ENCODE measurements at regions not wholly inside any gene's neighbourhood (a gene's known extent, or its start where the extent isn't known, plus 50 kb on each side); places are given as distances from the start of the nearest gene placed in this dataset.

DNA sequence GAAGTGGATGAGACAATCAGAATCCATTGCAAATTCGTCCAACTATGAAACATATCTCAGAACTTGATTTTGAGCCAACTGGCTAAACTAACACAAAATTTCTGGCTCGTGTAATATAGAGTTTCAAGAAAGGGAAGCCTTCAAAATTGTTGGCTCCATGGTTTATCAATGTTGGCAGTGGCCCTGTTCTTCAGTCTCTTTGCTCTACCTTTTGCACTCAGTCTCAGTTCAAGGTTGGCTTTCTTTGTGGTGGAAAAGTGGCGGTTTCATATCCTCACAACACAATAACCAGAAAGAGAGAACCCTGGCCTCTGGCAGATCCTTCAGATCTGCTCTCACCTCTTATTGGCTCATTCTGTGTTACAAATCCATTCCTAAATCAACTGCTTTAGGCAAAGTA is 473.8 kb upstream of the API5 start:
- H4K20me1 ChIP-seq (ENCODE audit: control insufficient read depth, insufficient read depth, low read depth, low read length): no peaks in the 10 kb centered on the region
- no peaks in the 10 kb centered on the region for H3F3A ChIP-seq (ENCODE audit: control insufficient read depth, insufficient read depth)
- H3K36me3 ChIP-seq (ENCODE audit: control insufficient read depth, low read length): no peaks in the 10 kb centered on the region
- H3K9me3 ChIP-seq (ENCODE audit: control insufficient read depth, insufficient read depth, low read length): no peaks in the 10 kb centered on the region
- no peaks in the 10 kb centered on the region for H3K27me3 ChIP-seq (ENCODE audit: control insufficient read depth, low read length)
- H3K4me2 ChIP-seq (ENCODE audit: low read length): no peak overlapping the region
- no peaks in the 10 kb centered on the region for H3K4me1 ChIP-seq (ENCODE audit: control insufficient read depth, low read length)
- no peak overlapping the region for H3K27ac ChIP-seq (ENCODE audit: low read depth, low read length)
- no peaks in the 10 kb centered on the region for H3K79me2 ChIP-seq (ENCODE audit: control insufficient read depth, low read length)
- no peaks in the 10 kb centered on the region for H3K9me2 ChIP-seq (replicated peaks; ENCODE audit: control insufficient read depth, low read length)
- TF ChIP-seq, protein P1, sequence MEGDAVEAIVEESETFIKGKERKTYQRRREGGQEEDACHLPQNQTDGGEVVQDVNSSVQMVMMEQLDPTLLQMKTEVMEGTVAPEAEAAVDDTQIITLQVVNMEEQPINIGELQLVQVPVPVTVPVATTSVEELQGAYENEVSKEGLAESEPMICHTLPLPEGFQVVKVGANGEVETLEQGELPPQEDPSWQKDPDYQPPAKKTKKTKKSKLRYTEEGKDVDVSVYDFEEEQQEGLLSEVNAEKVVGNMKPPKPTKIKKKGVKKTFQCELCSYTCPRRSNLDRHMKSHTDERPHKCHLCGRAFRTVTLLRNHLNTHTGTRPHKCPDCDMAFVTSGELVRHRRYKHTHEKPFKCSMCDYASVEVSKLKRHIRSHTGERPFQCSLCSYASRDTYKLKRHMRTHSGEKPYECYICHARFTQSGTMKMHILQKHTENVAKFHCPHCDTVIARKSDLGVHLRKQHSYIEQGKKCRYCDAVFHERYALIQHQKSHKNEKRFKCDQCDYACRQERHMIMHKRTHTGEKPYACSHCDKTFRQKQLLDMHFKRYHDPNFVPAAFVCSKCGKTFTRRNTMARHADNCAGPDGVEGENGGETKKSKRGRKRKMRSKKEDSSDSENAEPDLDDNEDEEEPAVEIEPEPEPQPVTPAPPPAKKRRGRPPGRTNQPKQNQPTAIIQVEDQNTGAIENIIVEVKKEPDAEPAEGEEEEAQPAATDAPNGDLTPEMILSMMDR (IDR thresholded peaks at IDR 0.05; ENCODE audit: low read depth, low read length, poor library complexity, severe bottlenecking): no peak
- TF ChIP-seq EZH2phosphoT487 (IDR thresholded peaks at IDR 0.05; ENCODE audit: borderline replicate concordance, low read length): no peak
- H3K4me3 ChIP-seq (ENCODE audit: low read length): no peak overlapping the region

DNA sequence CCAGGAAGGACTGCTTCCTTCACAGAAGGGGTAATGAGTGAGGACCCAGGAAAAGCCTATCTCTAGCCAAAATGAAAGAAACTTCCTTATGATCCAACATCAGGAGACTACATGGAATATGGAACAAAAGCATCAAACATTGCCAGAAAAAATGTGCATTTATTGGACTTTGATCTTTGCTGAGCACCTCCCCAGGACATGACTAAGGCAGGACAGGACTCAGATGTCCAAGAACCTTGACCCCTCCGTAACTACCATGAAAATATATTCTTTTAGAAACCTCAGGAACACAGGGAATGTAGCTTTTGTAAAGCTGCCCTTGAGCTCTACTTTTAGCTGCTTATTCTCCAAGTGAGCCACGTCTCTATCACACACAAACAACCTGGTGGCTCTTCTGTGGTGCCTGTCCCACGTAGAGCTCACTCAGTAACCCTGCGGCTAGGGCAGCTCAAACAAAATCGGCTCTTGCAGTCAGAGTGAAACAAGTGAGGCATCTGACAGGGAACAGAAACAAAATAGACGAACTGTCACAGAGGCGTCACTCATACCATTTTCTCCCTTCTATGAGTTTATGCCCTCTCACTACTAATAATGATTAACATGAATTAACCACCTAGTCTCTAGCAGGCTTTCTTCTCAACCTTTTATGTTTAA is 471.5 kb upstream of the API5 start:
- H3K79me2 ChIP-seq (ENCODE audit: control insufficient read depth, low read length): no peaks in the 10 kb centered on the region
- H3K4me2 ChIP-seq (ENCODE audit: low read length): no peak overlapping the region
- H3K36me3 ChIP-seq (ENCODE audit: control insufficient read depth, low read length): no peaks in the 10 kb centered on the region
- no peaks in the 10 kb centered on the region for H3K9me3 ChIP-seq (ENCODE audit: control insufficient read depth, insufficient read depth, low read length)
- H3K4me3 ChIP-seq (ENCODE audit: low read length): no peak overlapping the region
- no peaks in the 10 kb centered on the region for H3K27me3 ChIP-seq (ENCODE audit: control insufficient read depth, low read length)
- no peaks in the 10 kb centered on the region for H3K4me1 ChIP-seq (ENCODE audit: control insufficient read depth, low read length)
- H4K20me1 ChIP-seq (ENCODE audit: control insufficient read depth, insufficient read depth, low read depth, low read length): no peaks in the 10 kb centered on the region
- TF ChIP-seq, protein P1 (IDR thresholded peaks at IDR 0.05; ENCODE audit: low read depth, low read length, poor library complexity, severe bottlenecking): no peak
- TF ChIP-seq EZH2phosphoT487 (IDR thresholded peaks at IDR 0.05; ENCODE audit: borderline replicate concordance, low read length): no peak
- no peak overlapping the region for H3K27ac ChIP-seq (ENCODE audit: low read depth, low read length)
- H3K9me2 ChIP-seq (replicated peaks; ENCODE audit: control insufficient read depth, low read length): no peaks in the 10 kb centered on the region
- H3F3A ChIP-seq (ENCODE audit: control insufficient read depth, insufficient read depth): no peaks in the 10 kb centered on the region

DNA sequence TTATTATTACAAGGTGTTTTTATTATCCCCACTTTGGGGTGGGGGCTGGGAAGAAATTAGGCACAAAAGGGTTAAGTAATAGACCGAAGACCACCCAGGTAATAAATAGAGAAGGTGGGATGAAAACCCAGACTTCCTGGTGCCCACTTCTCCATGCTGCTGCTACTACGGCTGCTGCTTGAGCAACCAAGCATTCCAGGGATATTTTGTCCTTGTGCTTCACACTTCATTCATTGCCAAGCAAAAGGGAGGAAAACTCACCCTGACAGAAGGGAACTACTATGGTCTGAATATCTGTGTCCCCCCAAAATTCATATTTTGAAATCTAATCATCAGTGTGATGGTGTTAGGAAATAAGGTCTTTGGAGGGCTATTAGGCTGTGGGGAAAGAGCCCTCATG is 470.9 kb upstream of the API5 start:
- H3K27me3 ChIP-seq (ENCODE audit: control insufficient read depth, low read length): no peaks in the 10 kb centered on the region
- no peaks in the 10 kb centered on the region for H3K9me2 ChIP-seq (replicated peaks; ENCODE audit: control insufficient read depth, low read length)
- no peak overlapping the region for H3K4me2 ChIP-seq (ENCODE audit: low read length)
- H4K20me1 ChIP-seq (ENCODE audit: control insufficient read depth, insufficient read depth, low read depth, low read length): no peaks in the 10 kb centered on the region
- H3K27ac ChIP-seq (ENCODE audit: low read depth, low read length): no peak overlapping the region
- no peaks in the 10 kb centered on the region for H3K4me1 ChIP-seq (ENCODE audit: control insufficient read depth, low read length)
- no peaks in the 10 kb centered on the region for H3K36me3 ChIP-seq (ENCODE audit: control insufficient read depth, low read length)
- no peaks in the 10 kb centered on the region for H3F3A ChIP-seq (ENCODE audit: control insufficient read depth, insufficient read depth)
- H3K4me3 ChIP-seq (ENCODE audit: low read length): no peak overlapping the region
- no peaks in the 10 kb centered on the region for H3K79me2 ChIP-seq (ENCODE audit: control insufficient read depth, low read length)
- no peaks in the 10 kb centered on the region for H3K9me3 ChIP-seq (ENCODE audit: control insufficient read depth, insufficient read depth, low read length)
- TF ChIP-seq, protein P1 (IDR thresholded peaks at IDR 0.05; ENCODE audit: low read depth, low read length, poor library complexity, severe bottlenecking): no peak
- TF ChIP-seq EZH2phosphoT487 (IDR thresholded peaks at IDR 0.05; ENCODE audit: borderline replicate concordance, low read length): no peak

All from DOHH2 (cell line).